Prostate gland (tissue), 2 donors: ENCODE measurements at regions not wholly inside any gene's neighbourhood (a gene's known extent, or its start where the extent isn't known, plus 50 kb on each side); places are given as distances from the start of the nearest gene placed in this dataset.

Experiments used
- CTCF ChIP-seq, 4 experiments: fragments of 200-600 bp in 2 of 4; fragments of 450-650 bp in 2 of 4; sonication (generic) in 2 of 4; IDR thresholded peaks; 1 replicate in 3 of 4; 2 replicates in 1 of 4; pipeline ENCODE4 v1.5.1; 2016 to 2019; ENCODE audit warnings: antibody characterized with exemption in 4 of 4, mild to moderate bottlenecking in 2 of 4, moderate library complexity in 2 of 4
- POLR2A ChIP-seq: fragments of 450-650 bp; IDR thresholded peaks from one replicate; pipeline ENCODE4 v1.6.1; 2016; ENCODE audit warnings: antibody characterized with exemption, mild to moderate bottlenecking
- POLR2AphosphoS5 ChIP-seq: sonication (generic); formaldehyde crosslinking; IDR thresholded peaks from one replicate; pipeline ENCODE4 v1.6.1; 2017; ENCODE audit warnings: antibody characterized with exemption

- TF ChIP-seq CTCF (IDR thresholded peaks at IDR 0.05) (no peak), POLR2A (no peak), POLR2AphosphoS5 (no peak)
Observed at GRCh38 chr2:152930501-152930900, 212.1 kb downstream of the ARL6IP6 start.
